GM23248 (cell line): ENCODE measurements at regions not wholly inside any gene's neighbourhood (a gene's known extent, or its start where the extent isn't known, plus 50 kb on each side); places are given as distances from the start of the nearest gene placed in this dataset.

Source experiments
- DNase-seq: peaks from one replicate; pipeline ENCODE4 v3.0.0-alpha.2; 2015
- H2AFZ ChIP-seq: fragments of 200-600 bp; sonication (generic); 2 replicates; pipeline ENCODE4 v1.6.1; 2016; ENCODE audit warnings: antibody characterized with exemption
- H3F3A ChIP-seq: fragments of 200-600 bp; sonication (generic); 2 replicates; pipeline ENCODE4 v1.6.1; 2016; ENCODE audit warnings: mild to moderate bottlenecking, antibody characterized with exemption, mixed run types; ENCODE audit not compliant: insufficient read depth
- H3K27ac ChIP-seq: fragments of 200-600 bp; sonication (generic); 2 replicates; pipeline ENCODE4 v1.5.1; 2016; ENCODE audit warnings: mild to moderate bottlenecking
- H3K27me3 ChIP-seq: fragments of 200-600 bp; sonication (generic); replicated peaks from 2 replicates; pipeline ENCODE4 v1.6.1; 2016; ENCODE audit warnings: mild to moderate bottlenecking; ENCODE audit not compliant: insufficient read depth
- H3K36me3 ChIP-seq: fragments of 200-600 bp; sonication (generic); 2 replicates; pipeline ENCODE4 v1.6.1; 2016; ENCODE audit warnings: low read depth, mild to moderate bottlenecking
- H3K4me1 ChIP-seq: fragments of 200-600 bp; sonication (generic); 2 replicates; pipeline ENCODE4 v1.6.1; 2016; ENCODE audit warnings: mild to moderate bottlenecking; ENCODE audit not compliant: insufficient read depth
- H3K4me2 ChIP-seq: fragments of 200-600 bp; sonication (generic); one replicate; pipeline ENCODE4 v1.6.1; 2016; ENCODE audit warnings: mild to moderate bottlenecking; ENCODE audit not compliant: unreplicated experiment
- H3K4me3 ChIP-seq: fragments of 200-600 bp; sonication (generic); 2 replicates; pipeline ENCODE4 v1.5.1; 2016; ENCODE audit warnings: mild to moderate bottlenecking
- H3K79me2 ChIP-seq: fragments of 200-600 bp; sonication (generic); 2 replicates; pipeline ENCODE4 v1.6.1; 2016; ENCODE audit warnings: mild to moderate bottlenecking; ENCODE audit not compliant: insufficient read depth
- H3K9ac ChIP-seq: fragments of 200-600 bp; sonication (generic); 2 replicates; pipeline ENCODE4 v1.6.1; 2016; ENCODE audit warnings: mild to moderate bottlenecking
- H3K9me2 ChIP-seq: fragments of 200-600 bp; sonication (generic); 2 replicates; pipeline ENCODE4 v1.6.1; 2016; ENCODE audit warnings: mixed run types, mild to moderate bottlenecking, moderate library complexity; ENCODE audit not compliant: insufficient read depth
- H3K9me3 ChIP-seq: fragments of 200-600 bp; sonication (generic); one replicate; pipeline ENCODE4 v1.6.1; 2017; ENCODE audit warnings: low read depth
- H4K20me1 ChIP-seq: fragments of 200-600 bp; sonication (generic); 2 replicates; pipeline ENCODE4 v1.6.0; 2016; ENCODE audit not compliant: insufficient read depth
- EZH2 ChIP-seq: fragments of 200-600 bp; sonication (generic); IDR thresholded peaks from 2 replicates; pipeline ENCODE4 v1.6.1; 2018; ENCODE audit warnings: antibody characterized with exemption, mild to moderate bottlenecking; ENCODE audit not compliant: insufficient read depth, poor library complexity, severe bottlenecking
- EZH2phosphoT487 ChIP-seq: fragments of 200-600 bp; sonication (generic); IDR thresholded peaks from 2 replicates; pipeline ENCODE4 v1.6.1; 2018; ENCODE audit warnings: antibody characterized with exemption, moderate library complexity, mild to moderate bottlenecking, low read depth; ENCODE audit not compliant: insufficient read depth
- WGBS, 2 experiments: methylation state at CpG; one replicate each; pipeline ENCODE4 v1.1.6; 2015 to 2017; ENCODE audit warnings: low lambda C conversion rate in 2 of 2, low coverage in 1 of 2; ENCODE audit errors: missing lambda C conversion rate in 2 of 2; 5-methylcytosine and 5-hydroxymethylcytosine counted together
- in situ Hi-C: fragments of 300-500 bp; cut with MboI; formaldehyde crosslinking; loops from 2 replicates; pipeline ENCODE4 v1.15.0; 2020

GRCh38 chr13:61722119-61722518 is 306.5 kb upstream of the PCDH20 start:
- no peaks in the 10 kb centered on the region for H3K9me2 ChIP-seq

GRCh38 chr13:61712621-61713020 is 297.0 kb upstream of the PCDH20 start:
- Histone ChIP-seq H2AFZ (no peak overlapping the region), H3K27ac (no peak overlapping the region), H3K36me3 (no peaks in the 10 kb centered on the region), H3K9me2 (no peaks in the 10 kb centered on the region), H3K27me3 (no peaks in the 10 kb centered on the region), H3K4me1 (no peaks in the 10 kb centered on the region), H3K79me2 (no peaks in the 10 kb centered on the region), H3K4me3 (no peak overlapping the region), H4K20me1 (no peaks in the 10 kb centered on the region), H3F3A (no peaks in the 10 kb centered on the region), H3K9me3 (no peaks in the 10 kb centered on the region), H3K4me2 (no peak overlapping the region), H3K9ac (no peak overlapping the region)
- DNase-seq: no peak
- WGBS, 2 experiments: 6 to 7% methylated on average over 1 of the region's 1 CpG
- TF ChIP-seq EZH2phosphoT487: no peak
- TF ChIP-seq EZH2: no peak
- in situ Hi-C loops: no loop called here

More at GRCh38 chr13:61722119-61722518, 306.5 kb upstream of the PCDH20 start:
- Histone ChIP-seq H4K20me1 (no peaks in the 10 kb centered on the region), H3K9me3 (no peaks in the 10 kb centered on the region), H3K27me3 (no peaks in the 10 kb centered on the region), H3K4me1 (no peaks in the 10 kb centered on the region), H3K9ac (no peak overlapping the region), H3K4me3 (no peak overlapping the region), H3K36me3 (no peaks in the 10 kb centered on the region), H2AFZ (no peak overlapping the region), H3K27ac (no peak overlapping the region), H3K4me2 (no peak overlapping the region), H3F3A (no peaks in the 10 kb centered on the region), H3K79me2 (no peaks in the 10 kb centered on the region)
- DNase-seq: no peak
- in situ Hi-C loops: no loop called here
- TF ChIP-seq EZH2: no peak
- TF ChIP-seq EZH2phosphoT487: no peak
- WGBS, 2 experiments: 6% methylated on average over 2 of the region's 2 CpGs

DNA sequence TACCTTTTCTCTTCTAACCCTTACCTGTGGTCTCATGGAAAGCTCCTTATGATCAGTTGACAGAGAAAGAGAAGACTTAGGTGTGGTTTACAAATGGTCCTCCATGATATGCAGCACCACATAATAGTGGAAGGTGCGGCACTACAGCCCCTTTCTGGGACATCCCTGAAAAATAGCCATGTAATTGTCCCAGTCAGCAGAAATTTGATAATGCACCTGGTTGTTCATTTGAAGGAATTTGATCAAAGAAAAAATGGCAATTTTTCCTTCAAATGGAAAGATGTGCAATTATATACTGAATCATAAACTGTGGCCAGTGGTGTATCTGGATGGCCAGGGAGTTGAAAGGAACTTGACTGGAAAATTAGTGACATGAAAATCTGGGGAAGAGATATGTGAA is 293.6 kb upstream of the PCDH20 start:
- in situ Hi-C loops: no loop called here

DNA sequence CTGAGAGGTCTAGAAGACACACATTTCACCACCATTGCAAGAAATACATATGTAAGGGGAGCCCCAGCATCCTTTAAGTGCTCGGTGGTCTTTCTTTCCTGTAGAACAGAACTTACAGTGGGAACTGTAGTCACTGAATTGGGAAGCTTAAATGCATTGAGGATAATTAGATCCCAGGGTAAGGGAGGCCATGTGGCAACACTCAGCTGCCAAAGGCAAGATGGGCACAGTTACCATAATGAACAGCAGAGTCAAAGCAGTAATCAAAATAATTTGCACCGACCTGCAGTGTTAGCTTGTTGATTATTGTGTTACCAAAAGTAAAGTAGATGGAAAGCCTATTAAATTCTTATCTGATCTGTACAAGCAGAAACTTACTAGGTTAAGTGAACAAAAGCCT is 291.2 kb upstream of the PCDH20 start:
- Histone ChIP-seq H3K27ac (no peak overlapping the region), H3K4me1 (no peaks in the 10 kb centered on the region), H3K79me2 (no peaks in the 10 kb centered on the region), H3K9me3 (no peaks in the 10 kb centered on the region), H3F3A (no peaks in the 10 kb centered on the region), H3K9ac (no peak overlapping the region), H3K9me2 (no peaks in the 10 kb centered on the region), H3K4me3 (no peak overlapping the region), H3K4me2 (no peak overlapping the region), H3K36me3 (no peaks in the 10 kb centered on the region), H2AFZ (no peak overlapping the region), H3K27me3 (no peaks in the 10 kb centered on the region), H4K20me1 (no peaks in the 10 kb centered on the region)
- 8 to 10% methylated on average over 2 of the region's 2 CpGs for WGBS, 2 experiments
- in situ Hi-C loops: no loop called here
- no peak for DNase-seq
- TF ChIP-seq EZH2phosphoT487 (no peak), EZH2 (no peak)

More for the DNA sequence above, 293.6 kb upstream of the PCDH20 start:
- no peaks in the 10 kb centered on the region for H3K9me3 ChIP-seq
- no peak overlapping the region for H3K4me3 ChIP-seq
- TF ChIP-seq EZH2 (no peak), EZH2phosphoT487 (no peak)
- H3F3A ChIP-seq: no peaks in the 10 kb centered on the region
- no peaks in the 10 kb centered on the region for H3K27me3 ChIP-seq
- WGBS, 2 experiments: 21 to 38% methylated on average over 1 of the region's 1 CpG
- no peaks in the 10 kb centered on the region for H3K9me2 ChIP-seq
- H3K27ac ChIP-seq: no peak overlapping the region
- H3K4me1 ChIP-seq: no peaks in the 10 kb centered on the region
- no peaks in the 10 kb centered on the region for H4K20me1 ChIP-seq
- DNase-seq: no peak
- no peaks in the 10 kb centered on the region for H3K36me3 ChIP-seq
- H3K9ac ChIP-seq: no peak overlapping the region
- H2AFZ ChIP-seq: no peak overlapping the region
- no peak overlapping the region for H3K4me2 ChIP-seq
- no peaks in the 10 kb centered on the region for H3K79me2 ChIP-seq

DNA sequence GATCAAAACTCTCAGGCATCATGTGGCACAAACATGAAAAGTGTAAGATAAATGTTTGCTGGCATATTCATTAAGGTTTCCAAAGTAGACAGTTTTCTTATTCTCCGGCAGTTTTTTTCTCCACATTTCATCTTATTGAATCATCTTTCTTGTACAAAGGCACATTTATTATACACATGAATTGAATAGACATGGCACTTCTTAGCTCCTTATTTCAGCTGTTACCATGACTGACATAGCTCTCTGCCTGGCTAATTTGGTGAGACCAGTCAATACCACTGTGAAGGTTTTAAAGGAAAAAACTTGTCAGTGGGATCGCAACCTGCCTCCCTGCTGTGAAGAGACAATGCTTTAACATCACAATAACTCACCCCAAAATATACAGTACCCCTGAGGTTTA is 285.0 kb upstream of the PCDH20 start:
- 9% methylated on average over 2 of the region's 2 CpGs for WGBS, 2 experiments
- no peak overlapping the region for H2AFZ ChIP-seq
- no peaks in the 10 kb centered on the region for H3K4me1 ChIP-seq
- no peaks in the 10 kb centered on the region for H3F3A ChIP-seq
- no peak overlapping the region for H3K4me3 ChIP-seq
- no peaks in the 10 kb centered on the region for H3K9me3 ChIP-seq
- no peaks in the 10 kb centered on the region for H3K9me2 ChIP-seq
- no peaks in the 10 kb centered on the region for H3K27me3 ChIP-seq
- H4K20me1 ChIP-seq: no peaks in the 10 kb centered on the region
- no peaks in the 10 kb centered on the region for H3K36me3 ChIP-seq
- in situ Hi-C loops: no loop called here
- no peaks in the 10 kb centered on the region for H3K79me2 ChIP-seq
- TF ChIP-seq EZH2phosphoT487 (no peak), EZH2 (no peak)
- no peak overlapping the region for H3K9ac ChIP-seq
- H3K27ac ChIP-seq: no peak overlapping the region
- H3K4me2 ChIP-seq: no peak overlapping the region
- no peak for DNase-seq
